GM12878 (cell line): ENCODE measurements at regions not wholly inside any gene's neighbourhood (a gene's known extent, or its start where the extent isn't known, plus 50 kb on each side); places are given as distances from the start of the nearest gene placed in this dataset.

Experiments used
- ATAC-seq: fragments of 200-7000 bp; cut with Tn5 transposase; 3 replicates; pipeline ENCODE4 v1.9.1; 2020; ENCODE audit warnings: mild to moderate bottlenecking, moderate library complexity
- BruUV-seq: library from RNA; stranded (reverse); fragments of 400-500 nt; replicated peaks from 2 replicates; lab custom pipeline; 2021; lab: Mats Ljungman, UMichigan
- CTCF ChIA-PET: fragments of 300-600 bp; sonication (Branson Sonifier 250); formaldehyde crosslinking; extraction: SDS; loops from one replicate; lab custom pipeline; 2021; ENCODE audit warnings: inconsistent platforms; lab: Yijun Ruan, JAX
- POLR2A ChIA-PET: fragments of 350-600 bp; formaldehyde crosslinking; extraction: SDS; loops from one replicate; lab custom pipeline; 2021; ENCODE audit warnings: inconsistent platforms; lab: Charles Lee
- RAD21 ChIA-PET: fragments of 300-600 bp; sonication (Branson Sonifier 250); formaldehyde crosslinking; loops from one replicate; lab custom pipeline; 2023; ENCODE audit warnings: antibody characterized with exemption; ENCODE audit not compliant: unreplicated experiment; lab: Charles Lee
- SMC1A ChIA-PET: fragments of 300-600 bp; sonication (Branson Sonifier 250); formaldehyde crosslinking; loops from one replicate; lab custom pipeline; 2023; ENCODE audit not compliant: unreplicated experiment, uncharacterized antibody; lab: Charles Lee
- DNase-seq: peaks from one replicate; pipeline ENCODE4 v3.0.0-alpha.2; 2011; ENCODE audit warnings: low read depth, low spot score
- FAIRE-seq: peaks from 3 replicates; lab custom pipeline; 2011; peaks lifted over from hg19 to GRCh38; lab: Jason Lieb, UNC
- H2AFZ ChIP-seq: 2 replicates; pipeline ENCODE4 v1.6.0; 2011; ENCODE audit warnings: low read depth, low read length, control low read depth; ENCODE audit not compliant: control insufficient read depth
- H3K27ac ChIP-seq: 2 replicates; pipeline ENCODE4 v1.5.1; 2011; ENCODE audit warnings: control low read depth; ENCODE audit not compliant: control insufficient read depth, insufficient read depth
- H3K27me3 ChIP-seq, 2 experiments: replicated peaks in 1 of 2; 2 replicates each; pipeline versions ENCODE4 v1.6.0 to v1.6.1; 2011; ENCODE audit warnings: low read length in 1 of 2; ENCODE audit not compliant: control insufficient read depth in 2 of 2, insufficient read depth in 2 of 2
- H3K36me3 ChIP-seq, 2 experiments: 2 replicates each; pipeline ENCODE4 v1.5.1; 2011; ENCODE audit warnings: low read length in 1 of 2; ENCODE audit not compliant: control insufficient read depth in 2 of 2, insufficient read depth in 2 of 2
- H3K4me1 ChIP-seq: 2 replicates; pipeline ENCODE4 v1.6.1; 2011; ENCODE audit warnings: mild to moderate bottlenecking, low read length, moderate library complexity, mixed read lengths; ENCODE audit not compliant: control insufficient read depth, insufficient read depth
- H3K4me2 ChIP-seq: 2 replicates; pipeline ENCODE4 v1.6.0; 2011; ENCODE audit warnings: control low read depth; ENCODE audit not compliant: control insufficient read depth, insufficient read depth
- H3K4me3 ChIP-seq: fragments of 200-600 bp; sonication (generic); 2 replicates; pipeline ENCODE4 v1.5.1; 2016
- H3K79me2 ChIP-seq: 2 replicates; pipeline ENCODE4 v1.6.0; 2011; ENCODE audit warnings: low read length; ENCODE audit not compliant: control insufficient read depth, insufficient read depth
- H3K9ac ChIP-seq: 2 replicates; pipeline ENCODE4 v1.8.0; 2011; ENCODE audit warnings: low read length, control low read depth, mixed read lengths; ENCODE audit not compliant: control insufficient read depth, insufficient read depth
- H3K9me3 ChIP-seq: replicated peaks from 3 replicates; pipeline ENCODE4 v1.5.1; 2011; ENCODE audit warnings: mild to moderate bottlenecking, low read length; ENCODE audit not compliant: control insufficient read depth, insufficient read depth
- H4K20me1 ChIP-seq: 2 replicates; pipeline ENCODE4 v1.6.0; 2011; ENCODE audit not compliant: control insufficient read depth, insufficient read depth
- BACH1 ChIP-seq: fragments of 450-650 bp; IDR thresholded peaks from 2 replicates; pipeline ENCODE4 v1.6.1; 2017; ENCODE audit warnings: mild to moderate bottlenecking, borderline replicate concordance
- BHLHE40 ChIP-seq, 2 experiments: fragments of 450-650 bp in 1 of 2; IDR thresholded peaks; 2 replicates each; pipeline ENCODE4 v1.6.1; 2011 to 2017; ENCODE audit warnings: low read depth in 2 of 2, borderline replicate concordance in 1 of 2, improper control_type of control experiment in 1 of 2, low read length in 1 of 2, mild to moderate bottlenecking in 1 of 2
- CEBPB ChIP-seq, 2 experiments: fragments of 150-350 bp in 1 of 2; IDR thresholded peaks; 2 replicates each; pipeline ENCODE4 v1.6.1; 2012 to 2014; ENCODE audit warnings: low read depth in 2 of 2, low read length in 2 of 2, borderline replicate concordance in 1 of 2, inconsistent platforms in 1 of 2
- DPF2 ChIP-seq: fragments of 450-650 bp; IDR thresholded peaks from 2 replicates; pipeline ENCODE4 v1.6.1; 2017; ENCODE audit warnings: mild to moderate bottlenecking
- HDGF ChIP-seq: fragments of 450-650 bp; IDR thresholded peaks from 2 replicates; pipeline ENCODE4 v1.6.1; 2016; ENCODE audit warnings: antibody characterized with exemption
- NFIC ChIP-seq: IDR thresholded peaks from 2 replicates; pipeline ENCODE4 v1.6.1; 2012; ENCODE audit warnings: low read depth, mild to moderate bottlenecking, inconsistent platforms, low read length, moderate library complexity
- RELA ChIP-seq: fragments of 450-650 bp; IDR thresholded peaks from 2 replicates; pipeline ENCODE4 v1.8.0; 2014; ENCODE audit warnings: borderline replicate concordance; ENCODE audit not compliant: partially characterized antibody
- SIX5 ChIP-seq: IDR thresholded peaks from 2 replicates; pipeline ENCODE4 v1.6.1; 2011; ENCODE audit warnings: mild to moderate bottlenecking, low read depth, low read length, moderate library complexity; ENCODE audit not compliant: severe bottlenecking
- SP1 ChIP-seq: IDR thresholded peaks from one replicate; pipeline ENCODE4 v1.6.1; 2011; ENCODE audit warnings: low read depth, low read length
- SREBF2 ChIP-seq: IDR thresholded peaks from 2 replicates; pipeline ENCODE4 v1.6.1; 2012; ENCODE audit warnings: mild to moderate bottlenecking, low read length
- SUZ12 ChIP-seq: fragments of 200-600 bp; sonication (generic); IDR thresholded peaks from one replicate; pipeline ENCODE4 v1.6.1; 2018; ENCODE audit warnings: antibody characterized with exemption, mild to moderate bottlenecking; ENCODE audit not compliant: unreplicated experiment
- TARDBP ChIP-seq: IDR thresholded peaks from 2 replicates; pipeline ENCODE4 v1.6.1; 2016; ENCODE audit warnings: borderline replicate concordance
- TCF3 ChIP-seq: IDR thresholded peaks from 2 replicates; pipeline ENCODE4 v1.6.1; 2012; ENCODE audit warnings: low read depth, mild to moderate bottlenecking, low read length, borderline replicate concordance; ENCODE audit not compliant: insufficient read depth
- WGBS: methylation state at CpG from one replicate; pipeline ENCODE4 v1.1.6; 2016; ENCODE audit warnings: low lambda C conversion rate; ENCODE audit not compliant: insufficient replicate concordance, insufficient coverage; ENCODE audit errors: missing lambda C conversion rate; 5-methylcytosine and 5-hydroxymethylcytosine counted together
- in situ Hi-C: fragments of 300-500 bp; cut with MboI; formaldehyde crosslinking; loops from 9 replicates; pipeline ENCODE4 v1.14.3; 2018; ENCODE audit warnings: mixed read lengths
- intact Hi-C: fragments of 100-400 bp; cut with micrococcal nuclease; formaldehyde crosslinking; loops from one replicate; pipeline ENCODE4 v1.14.2; 2022; ENCODE audit not compliant: unreplicated experiment
- TF ChIP-seq, protein P1 (sequence below): IDR thresholded peaks from 2 replicates; pipeline ENCODE4 v1.6.1; 2012; ENCODE audit warnings: low read length, inconsistent platforms
- TF ChIP-seq, protein P2 (sequence below): fragments of 450-650 bp; IDR thresholded peaks from 2 replicates; pipeline ENCODE4 v1.6.1; 2016; ENCODE audit warnings: mild to moderate bottlenecking, moderate library complexity, borderline replicate concordance
- TF ChIP-seq, protein P3 (sequence below): IDR thresholded peaks from 2 replicates; pipeline ENCODE4 v1.6.1; 2011; ENCODE audit warnings: borderline replicate concordance, low read depth, mild to moderate bottlenecking, moderate library complexity, low read length; ENCODE audit not compliant: insufficient read depth, poor library complexity, severe bottlenecking

DNA sequence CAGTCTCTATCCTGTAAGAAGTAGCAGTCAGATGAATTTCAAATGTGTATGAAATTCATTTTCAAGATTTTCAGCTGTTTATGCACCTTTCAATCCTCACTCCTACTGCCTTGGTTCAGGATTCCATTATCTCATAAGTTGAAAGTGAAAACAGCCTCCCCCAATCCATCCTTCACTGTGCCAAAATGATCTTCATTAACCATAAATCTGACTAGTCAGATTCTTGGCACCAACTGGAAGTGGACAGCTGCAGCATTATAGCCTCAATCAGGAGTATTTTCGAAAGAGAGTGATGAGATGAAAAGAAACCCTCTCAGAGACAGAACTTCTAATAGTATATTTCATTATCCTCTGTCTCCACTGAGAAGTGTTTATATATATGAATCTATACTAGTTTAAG is 365.3 kb upstream of the PDGFD start:
- H2AFZ ChIP-seq: no peak overlapping the region
- no peaks in the 10 kb centered on the region for H3K27me3 ChIP-seq
- no peaks in the 10 kb centered on the region for H3K79me2 ChIP-seq
- intact Hi-C loops: no loop called here
- H3K4me2 ChIP-seq: no peak overlapping the region
- no peaks in the 10 kb centered on the region for H3K9me3 ChIP-seq
- H3K9ac ChIP-seq: no peak overlapping the region
- no peak for TF ChIP-seq NFIC
- TF ChIP-seq SIX5: no peak
- TF ChIP-seq, protein P1, sequence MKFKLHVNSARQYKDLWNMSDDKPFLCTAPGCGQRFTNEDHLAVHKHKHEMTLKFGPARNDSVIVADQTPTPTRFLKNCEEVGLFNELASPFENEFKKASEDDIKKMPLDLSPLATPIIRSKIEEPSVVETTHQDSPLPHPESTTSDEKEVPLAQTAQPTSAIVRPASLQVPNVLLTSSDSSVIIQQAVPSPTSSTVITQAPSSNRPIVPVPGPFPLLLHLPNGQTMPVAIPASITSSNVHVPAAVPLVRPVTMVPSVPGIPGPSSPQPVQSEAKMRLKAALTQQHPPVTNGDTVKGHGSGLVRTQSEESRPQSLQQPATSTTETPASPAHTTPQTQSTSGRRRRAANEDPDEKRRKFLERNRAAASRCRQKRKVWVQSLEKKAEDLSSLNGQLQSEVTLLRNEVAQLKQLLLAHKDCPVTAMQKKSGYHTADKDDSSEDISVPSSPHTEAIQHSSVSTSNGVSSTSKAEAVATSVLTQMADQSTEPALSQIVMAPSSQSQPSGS: no peak
- no peak for TF ChIP-seq SP1
- TF ChIP-seq TCF3: no peak
- no peak for TF ChIP-seq BACH1
- TF ChIP-seq DPF2: no peak
- TF ChIP-seq, protein P2, sequence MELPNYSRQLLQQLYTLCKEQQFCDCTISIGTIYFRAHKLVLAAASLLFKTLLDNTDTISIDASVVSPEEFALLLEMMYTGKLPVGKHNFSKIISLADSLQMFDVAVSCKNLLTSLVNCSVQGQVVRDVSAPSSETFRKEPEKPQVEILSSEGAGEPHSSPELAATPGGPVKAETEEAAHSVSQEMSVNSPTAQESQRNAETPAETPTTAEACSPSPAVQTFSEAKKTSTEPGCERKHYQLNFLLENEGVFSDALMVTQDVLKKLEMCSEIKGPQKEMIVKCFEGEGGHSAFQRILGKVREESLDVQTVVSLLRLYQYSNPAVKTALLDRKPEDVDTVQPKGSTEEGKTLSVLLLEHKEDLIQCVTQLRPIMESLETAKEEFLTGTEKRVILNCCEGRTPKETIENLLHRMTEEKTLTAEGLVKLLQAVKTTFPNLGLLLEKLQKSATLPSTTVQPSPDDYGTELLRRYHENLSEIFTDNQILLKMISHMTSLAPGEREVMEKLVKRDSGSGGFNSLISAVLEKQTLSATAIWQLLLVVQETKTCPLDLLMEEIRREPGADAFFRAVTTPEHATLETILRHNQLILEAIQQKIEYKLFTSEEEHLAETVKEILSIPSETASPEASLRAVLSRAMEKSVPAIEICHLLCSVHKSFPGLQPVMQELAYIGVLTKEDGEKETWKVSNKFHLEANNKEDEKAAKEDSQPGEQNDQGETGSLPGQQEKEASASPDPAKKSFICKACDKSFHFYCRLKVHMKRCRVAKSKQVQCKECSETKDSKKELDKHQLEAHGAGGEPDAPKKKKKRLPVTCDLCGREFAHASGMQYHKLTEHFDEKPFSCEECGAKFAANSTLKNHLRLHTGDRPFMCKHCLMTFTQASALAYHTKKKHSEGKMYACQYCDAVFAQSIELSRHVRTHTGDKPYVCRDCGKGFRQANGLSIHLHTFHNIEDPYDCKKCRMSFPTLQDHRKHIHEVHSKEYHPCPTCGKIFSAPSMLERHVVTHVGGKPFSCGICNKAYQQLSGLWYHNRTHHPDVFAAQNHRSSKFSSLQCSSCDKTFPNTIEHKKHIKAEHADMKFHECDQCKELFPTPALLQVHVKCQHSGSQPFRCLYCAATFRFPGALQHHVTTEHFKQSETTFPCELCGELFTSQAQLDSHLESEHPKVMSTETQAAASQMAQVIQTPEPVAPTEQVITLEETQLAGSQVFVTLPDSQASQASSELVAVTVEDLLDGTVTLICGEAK: no peak
- no peak for TF ChIP-seq CEBPB (IDR thresholded peaks at IDR 0.05; ENCODE audit: borderline replicate concordance in 1 of 2, low read depth in 2 of 2, low read length in 2 of 2)
- no peak for TF ChIP-seq RELA
- no peak for TF ChIP-seq TARDBP
- TF ChIP-seq, protein P3, sequence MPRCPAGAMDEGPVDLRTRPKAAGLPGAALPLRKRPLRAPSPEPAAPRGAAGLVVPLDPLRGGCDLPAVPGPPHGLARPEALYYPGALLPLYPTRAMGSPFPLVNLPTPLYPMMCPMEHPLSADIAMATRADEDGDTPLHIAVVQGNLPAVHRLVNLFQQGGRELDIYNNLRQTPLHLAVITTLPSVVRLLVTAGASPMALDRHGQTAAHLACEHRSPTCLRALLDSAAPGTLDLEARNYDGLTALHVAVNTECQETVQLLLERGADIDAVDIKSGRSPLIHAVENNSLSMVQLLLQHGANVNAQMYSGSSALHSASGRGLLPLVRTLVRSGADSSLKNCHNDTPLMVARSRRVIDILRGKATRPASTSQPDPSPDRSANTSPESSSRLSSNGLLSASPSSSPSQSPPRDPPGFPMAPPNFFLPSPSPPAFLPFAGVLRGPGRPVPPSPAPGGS: no peak
- TF ChIP-seq BHLHE40 (IDR thresholded peaks at IDR 0.05; ENCODE audit: borderline replicate concordance in 1 of 2, low read depth in 2 of 2, low read length in 1 of 2): no peak
- no peak for TF ChIP-seq SUZ12
- no peak for TF ChIP-seq HDGF
- TF ChIP-seq SREBF2: no peak
- no peaks in the 10 kb centered on the region for H3K4me1 ChIP-seq
- no peak overlapping the region for H3K27ac ChIP-seq
- ATAC-seq: no peak
- ChIA-PET SMC1A (interaction anchor here (1.9 kb wide), 1 partner anchor 16 kb away, joined by 4 read pairs; no protein-coding TSS in a partner anchor), POLR2A (no interaction called here), CTCF (interaction anchor here (0.5 kb wide), 1 partner anchor 612 kb away, joined by 5 read pairs; no protein-coding TSS in a partner anchor), RAD21 (no interaction called here)
- no peaks in the 10 kb centered on the region for H3K36me3 ChIP-seq
- H3K4me3 ChIP-seq: no peak overlapping the region
- no TSS peak for BruUV-seq
- 0% methylated on average over 1 of the region's 1 CpG for WGBS
- H4K20me1 ChIP-seq: no peaks in the 10 kb centered on the region
- FAIRE-seq: no peak
- no peak for DNase-seq
- in situ Hi-C loops: no loop called here
